BE2C (cell line): ENCODE measurements at regions not wholly inside any gene's neighbourhood (a gene's known extent, or its start where the extent isn't known, plus 50 kb on each side); places are given as distances from the start of the nearest gene placed in this dataset.

Experiments
- DNase-seq: peaks from one replicate; pipeline ENCODE4 v3.0.0-alpha.2; 2020
- H3K27me3 ChIP-seq: fragments of 250-450 bp; sonication (Bioruptor Pico); 2 replicates; pipeline ENCODE4 v1.5.1; 2020; ENCODE audit warnings: mild to moderate bottlenecking
- H3K36me3 ChIP-seq: fragments of 250-450 bp; sonication (Bioruptor Pico); 2 replicates; pipeline ENCODE4 v1.5.1; 2020; ENCODE audit warnings: mild to moderate bottlenecking
- H3K4me1 ChIP-seq: fragments of 250-450 bp; sonication (Bioruptor Pico); 2 replicates; pipeline ENCODE4 v1.5.1; 2020
- H3K4me3 ChIP-seq: 2 replicates; pipeline ENCODE4 v1.5.1; 2011; ENCODE audit warnings: low read depth, low read length
- H3K9me3 ChIP-seq: fragments of 250-450 bp; sonication (Bioruptor Pico); 2 replicates; pipeline ENCODE4 v1.5.1; 2020
- CTCF ChIP-seq: IDR thresholded peaks from 2 replicates; pipeline ENCODE4 v1.5.1; 2012; ENCODE audit warnings: mild to moderate bottlenecking, low read depth, low read length

- H3K4me3 ChIP-seq = no peak overlapping the region
- no peaks in the 10 kb centered on the region for H3K4me1 ChIP-seq
- H3K27me3 ChIP-seq = no peaks in the 10 kb centered on the region
- no peaks in the 10 kb centered on the region for H3K9me3 ChIP-seq
- TF ChIP-seq CTCF = no peak
- H3K36me3 ChIP-seq = no peaks in the 10 kb centered on the region
- DNase-seq = no peak
Measured at GRCh38 chr15:47618241-47618640, 99.1 kb upstream of the SEMA6D start.

- Histone ChIP-seq H3K27me3 (no peaks in the 10 kb centered on the region), H3K4me1 (no peaks in the 10 kb centered on the region), H3K9me3 (no peaks in the 10 kb centered on the region), H3K36me3 (no peaks in the 10 kb centered on the region), H3K4me3 (no peak overlapping the region)
- DNase-seq = no peak
- TF ChIP-seq CTCF = no peak
Measured at GRCh38 chr15:47620960-47621681, 96.2 kb upstream of the SEMA6D start.

DNA sequence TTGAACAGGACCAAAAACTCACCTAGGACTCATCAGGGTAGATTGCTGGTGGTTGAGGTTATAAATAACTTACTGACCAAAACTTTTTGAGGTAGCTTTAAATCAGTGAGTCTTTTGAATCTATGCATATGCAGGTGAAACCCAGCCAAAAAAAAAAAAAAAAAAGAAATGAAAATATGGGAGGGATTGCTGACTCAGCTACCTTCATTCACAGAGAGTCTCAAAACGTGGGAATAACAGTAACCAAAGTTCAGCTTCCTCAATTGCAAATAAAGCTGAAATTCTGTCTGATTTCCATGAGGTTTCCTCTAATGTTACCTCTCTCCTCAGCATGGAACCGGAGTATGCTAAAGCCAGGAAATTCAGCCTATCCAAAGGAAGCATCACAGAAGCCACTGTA lies 95.2 kb upstream of the SEMA6D start:
- H3K27me3 ChIP-seq = no peaks in the 10 kb centered on the region
- no peaks in the 10 kb centered on the region for H3K36me3 ChIP-seq
- H3K4me3 ChIP-seq = no peak overlapping the region
- no peaks in the 10 kb centered on the region; the same call in 1 of the 2 replicates for H3K4me1 ChIP-seq
- TF ChIP-seq CTCF = no peak
- no peaks in the 10 kb centered on the region for H3K9me3 ChIP-seq
- no peak for DNase-seq

DNA sequence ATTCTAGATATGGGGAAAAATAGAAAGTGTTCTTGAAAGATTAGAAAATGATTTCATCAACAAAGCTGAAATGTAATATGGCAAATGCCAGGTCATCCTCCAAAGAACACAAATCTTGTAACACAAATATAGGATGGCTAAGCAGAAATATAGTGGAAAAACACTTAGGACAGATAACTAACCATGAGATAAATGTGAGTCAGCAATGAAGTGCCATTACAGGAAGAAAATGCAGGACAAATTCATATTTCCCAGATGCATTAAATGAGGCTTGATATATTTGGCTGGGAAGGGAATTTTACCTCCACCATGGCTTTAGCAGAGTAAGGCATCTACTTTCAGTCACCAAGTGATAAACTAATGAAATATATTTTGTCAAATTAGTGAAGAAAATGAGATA lies 92.8 kb upstream of the SEMA6D start:
- no peaks in the 10 kb centered on the region for H3K36me3 ChIP-seq
- H3K9me3 ChIP-seq = no peaks in the 10 kb centered on the region
- no peak for TF ChIP-seq CTCF
- H3K4me1 ChIP-seq = no peaks in the 10 kb centered on the region; the same call in 1 of the 2 replicates
- H3K27me3 ChIP-seq = no peaks in the 10 kb centered on the region
- no peak overlapping the region for H3K4me3 ChIP-seq
- DNase-seq = no peak

DNA sequence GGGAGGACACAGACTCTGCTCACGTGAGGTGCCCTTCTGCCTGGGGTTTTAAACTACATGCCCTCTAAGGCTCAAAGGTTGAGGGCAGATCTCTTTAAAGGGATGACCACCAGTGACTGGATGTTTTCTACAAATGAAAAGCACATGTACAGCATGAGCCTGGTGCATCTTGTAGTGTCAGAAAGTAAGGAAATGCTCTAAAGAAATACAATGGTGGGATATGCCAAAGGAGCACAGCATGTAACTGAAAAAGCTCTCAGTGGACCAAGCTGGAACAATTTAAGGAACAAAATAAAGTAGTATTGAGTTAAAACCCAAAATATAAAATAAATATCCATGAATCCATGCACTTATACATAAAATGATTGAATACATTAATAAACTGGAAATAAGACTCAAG lies 78.3 kb upstream of the SEMA6D start:
- TF ChIP-seq CTCF = no peak
- H3K4me3 ChIP-seq = no peak overlapping the region

GRCh38 chr15:47640079-47640478 lies 77.2 kb upstream of the SEMA6D start:
- Histone ChIP-seq H3K4me1 (no peaks in the 10 kb centered on the region), H3K36me3 (no peaks in the 10 kb centered on the region), H3K9me3 (no peaks in the 10 kb centered on the region), H3K27me3 (no peaks in the 10 kb centered on the region), H3K4me3 (no peak overlapping the region)
- TF ChIP-seq CTCF = no peak
- DNase-seq = no peak

More for the DNA sequence above, 78.3 kb upstream of the SEMA6D start:
- Histone ChIP-seq H3K9me3 (no peaks in the 10 kb centered on the region), H3K27me3 (no peaks in the 10 kb centered on the region), H3K36me3 (no peaks in the 10 kb centered on the region), H3K4me1 (no peaks in the 10 kb centered on the region)
- no peak for DNase-seq
